WERI-Rb-1 (cell line): ENCODE measurements at regions not wholly inside any gene's neighbourhood (a gene's known extent, or its start where the extent isn't known, plus 50 kb on each side); places are given as distances from the start of the nearest gene placed in this dataset.

Source experiments
- DNase-seq: peaks from one replicate; pipeline ENCODE4 v3.0.0-alpha.2; 2020
- H3K27ac ChIP-seq: fragments of 250-450 bp; sonication (Bioruptor Pico); 2 replicates; pipeline ENCODE4 v1.5.1; 2020; ENCODE audit warnings: mild to moderate bottlenecking, moderate library complexity
- H3K27me3 ChIP-seq: fragments of 250-450 bp; sonication (Bioruptor Pico); 2 replicates; pipeline ENCODE4 v1.5.1; 2021; ENCODE audit warnings: mild to moderate bottlenecking, low read depth, moderate library complexity; ENCODE audit not compliant: insufficient read depth, severe bottlenecking
- H3K36me3 ChIP-seq: fragments of 250-450 bp; sonication (Bioruptor Pico); 2 replicates; pipeline ENCODE4 v1.5.1; 2020; ENCODE audit warnings: mild to moderate bottlenecking, moderate library complexity
- H3K4me3 ChIP-seq: 2 replicates; pipeline ENCODE4 v1.5.1; 2011; ENCODE audit warnings: low read depth, mild to moderate bottlenecking, control low read depth, low read length
- H3K9me3 ChIP-seq: fragments of 250-450 bp; sonication (Bioruptor Pico); 2 replicates; pipeline ENCODE4 v1.5.1; 2021; ENCODE audit warnings: mild to moderate bottlenecking, moderate library complexity; ENCODE audit not compliant: severe bottlenecking
- TF ChIP-seq, protein P1 (sequence below): IDR thresholded peaks from 2 replicates; pipeline ENCODE4 v1.5.1; 2011; ENCODE audit warnings: low read depth, mild to moderate bottlenecking, control low read depth, inconsistent platforms, low read length

DNA sequence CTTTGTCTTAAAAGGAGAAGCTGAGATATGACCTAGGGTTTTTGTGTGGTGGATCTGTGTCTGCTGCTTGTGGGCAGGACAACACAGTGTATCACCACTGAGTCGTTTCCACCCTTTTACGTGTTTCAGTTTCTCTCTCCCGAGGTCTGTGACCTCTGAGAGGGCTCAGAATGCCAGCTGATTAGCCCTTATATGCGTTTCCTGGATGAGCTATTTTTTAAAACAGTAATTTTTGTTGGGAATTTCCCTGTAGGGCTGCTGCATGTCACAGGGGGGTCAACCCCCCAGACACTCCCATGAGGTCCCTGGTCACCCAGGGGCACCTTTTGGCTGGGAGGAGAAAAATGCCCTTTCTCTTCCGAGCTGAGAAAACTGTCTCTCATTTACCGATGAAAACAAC lies 170.4 kb upstream of the CASK start:
- H3K27ac ChIP-seq, result no peak overlapping the region
- no peaks in the 10 kb centered on the region for H3K36me3 ChIP-seq
- no peaks in the 10 kb centered on the region for H3K9me3 ChIP-seq
- TF ChIP-seq, protein P1, sequence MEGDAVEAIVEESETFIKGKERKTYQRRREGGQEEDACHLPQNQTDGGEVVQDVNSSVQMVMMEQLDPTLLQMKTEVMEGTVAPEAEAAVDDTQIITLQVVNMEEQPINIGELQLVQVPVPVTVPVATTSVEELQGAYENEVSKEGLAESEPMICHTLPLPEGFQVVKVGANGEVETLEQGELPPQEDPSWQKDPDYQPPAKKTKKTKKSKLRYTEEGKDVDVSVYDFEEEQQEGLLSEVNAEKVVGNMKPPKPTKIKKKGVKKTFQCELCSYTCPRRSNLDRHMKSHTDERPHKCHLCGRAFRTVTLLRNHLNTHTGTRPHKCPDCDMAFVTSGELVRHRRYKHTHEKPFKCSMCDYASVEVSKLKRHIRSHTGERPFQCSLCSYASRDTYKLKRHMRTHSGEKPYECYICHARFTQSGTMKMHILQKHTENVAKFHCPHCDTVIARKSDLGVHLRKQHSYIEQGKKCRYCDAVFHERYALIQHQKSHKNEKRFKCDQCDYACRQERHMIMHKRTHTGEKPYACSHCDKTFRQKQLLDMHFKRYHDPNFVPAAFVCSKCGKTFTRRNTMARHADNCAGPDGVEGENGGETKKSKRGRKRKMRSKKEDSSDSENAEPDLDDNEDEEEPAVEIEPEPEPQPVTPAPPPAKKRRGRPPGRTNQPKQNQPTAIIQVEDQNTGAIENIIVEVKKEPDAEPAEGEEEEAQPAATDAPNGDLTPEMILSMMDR, result no peak
- no peak overlapping the region for H3K4me3 ChIP-seq
- H3K27me3 ChIP-seq, result peaks cover 3% of the 10 kb centered on the region
- DNase-seq, result no peak

GRCh38 chrX:42090395-42090794 lies 167.0 kb upstream of the CASK start:
- TF ChIP-seq, protein P1, result no peak
- H3K4me3 ChIP-seq, result no peak overlapping the region

DNA sequence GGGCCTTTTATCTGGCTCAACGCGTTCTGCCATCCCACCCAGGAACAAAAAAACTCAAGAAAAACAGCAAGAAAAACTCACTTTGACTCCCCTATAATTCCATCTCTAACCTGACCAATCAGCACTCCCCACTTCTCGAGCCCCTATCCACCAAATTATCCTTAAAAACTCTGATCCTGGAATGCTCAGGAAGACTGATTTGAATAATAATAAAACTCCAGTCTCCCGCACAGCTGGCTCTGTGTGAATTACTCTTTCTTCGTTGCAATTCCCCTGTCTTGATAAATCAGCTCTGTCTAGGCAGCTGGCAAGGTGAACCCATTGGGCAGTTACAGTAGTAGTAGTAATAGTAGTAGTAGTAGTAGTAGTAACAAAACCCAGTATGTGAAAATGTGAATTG lies 165.7 kb upstream of the CASK start:
- Histone ChIP-seq H3K27ac (no peak overlapping the region), H3K4me3 (no peak overlapping the region), H3K9me3 (no peaks in the 10 kb centered on the region), H3K27me3 (no peaks in the 10 kb centered on the region), H3K36me3 (no peaks in the 10 kb centered on the region)
- no peak for DNase-seq
- TF ChIP-seq, protein P1, result no peak

More at GRCh38 chrX:42090395-42090794, 167.0 kb upstream of the CASK start:
- no peaks in the 10 kb centered on the region for H3K36me3 ChIP-seq
- DNase-seq, result no peak
- H3K27me3 ChIP-seq, result peaks cover 2% of the 10 kb centered on the region
- H3K9me3 ChIP-seq, result no peaks in the 10 kb centered on the region
- H3K27ac ChIP-seq, result no peak overlapping the region

DNA sequence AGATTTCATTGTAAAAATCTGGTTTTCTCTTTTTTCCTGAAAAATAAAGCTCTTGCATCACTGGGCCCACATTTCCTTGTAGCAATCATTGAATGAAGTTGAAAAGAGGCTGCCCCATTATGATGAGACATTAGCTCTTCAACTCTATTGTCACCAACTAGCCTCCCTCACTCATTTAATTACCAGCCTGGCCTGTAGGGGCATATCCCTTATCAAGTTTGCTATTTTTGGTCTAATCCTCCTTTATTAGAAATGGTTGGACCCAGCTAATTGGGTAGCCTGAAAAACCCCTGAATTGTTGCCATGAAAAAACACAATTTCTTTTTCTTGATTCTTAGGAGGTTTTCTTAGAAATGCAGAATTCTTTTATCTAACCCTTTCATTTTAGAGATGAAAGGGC lies 164.6 kb upstream of the CASK start:
- DNase-seq, result no peak
- H3K4me3 ChIP-seq, result no peak overlapping the region
- no peaks in the 10 kb centered on the region for H3K9me3 ChIP-seq
- H3K27ac ChIP-seq, result no peak overlapping the region
- no peaks in the 10 kb centered on the region for H3K27me3 ChIP-seq
- no peaks in the 10 kb centered on the region for H3K36me3 ChIP-seq
- TF ChIP-seq, protein P1, result no peak

- TF ChIP-seq, protein P1, result no peak
- Histone ChIP-seq H3K4me3 (no peak overlapping the region), H3K9me3 (no peaks in the 10 kb centered on the region), H3K27ac (no peak overlapping the region), H3K36me3 (no peaks in the 10 kb centered on the region), H3K27me3 (no peaks in the 10 kb centered on the region)
- no peak for DNase-seq
These were observed 162.5 kb upstream of the CASK start for GRCh38 chrX:42085836-42086235.

DNA sequence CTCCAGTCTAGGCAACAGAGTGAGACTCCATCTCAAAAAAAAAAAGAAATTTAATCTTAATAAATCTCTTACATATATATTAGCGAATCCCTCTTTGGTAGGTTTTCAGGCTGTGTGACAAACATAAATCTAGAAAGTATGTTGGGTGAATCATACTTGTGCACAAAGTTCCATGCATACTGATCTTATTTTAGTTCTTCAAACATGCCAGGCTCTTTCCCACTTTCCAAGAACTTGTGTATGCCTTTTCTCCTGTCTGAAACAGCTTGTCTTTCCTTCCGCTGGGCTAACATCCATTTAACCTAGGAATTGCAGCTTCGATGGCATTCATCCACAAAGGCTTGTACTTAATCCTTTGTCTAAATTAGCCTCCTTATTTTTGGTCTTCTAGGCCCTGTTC lies 156.6 kb upstream of the CASK start:
- no peak overlapping the region for H3K4me3 ChIP-seq
- no peaks in the 10 kb centered on the region for H3K9me3 ChIP-seq
- H3K27me3 ChIP-seq, result no peaks in the 10 kb centered on the region
- DNase-seq, result no peak
- no peaks in the 10 kb centered on the region for H3K36me3 ChIP-seq
- TF ChIP-seq, protein P1, result no peak
- no peak overlapping the region for H3K27ac ChIP-seq
